ENCODE measurements at regions not wholly inside any gene's neighbourhood (a gene's known extent, or its start where the extent isn't known, plus 50 kb on each side); places are given as distances from the start of the nearest gene placed in this dataset.

- peak; percentile 69 for TF ChIP-seq FOSL2 (CRISPR knock-in tag; IDR thresholded peaks at IDR 0.05)
- no peak for TF ChIP-seq DPF2 (CRISPR knock-in tag; IDR thresholded peaks at IDR 0.05; ENCODE audit: borderline replicate concordance, low read depth)
- TF ChIP-seq, protein P1, sequence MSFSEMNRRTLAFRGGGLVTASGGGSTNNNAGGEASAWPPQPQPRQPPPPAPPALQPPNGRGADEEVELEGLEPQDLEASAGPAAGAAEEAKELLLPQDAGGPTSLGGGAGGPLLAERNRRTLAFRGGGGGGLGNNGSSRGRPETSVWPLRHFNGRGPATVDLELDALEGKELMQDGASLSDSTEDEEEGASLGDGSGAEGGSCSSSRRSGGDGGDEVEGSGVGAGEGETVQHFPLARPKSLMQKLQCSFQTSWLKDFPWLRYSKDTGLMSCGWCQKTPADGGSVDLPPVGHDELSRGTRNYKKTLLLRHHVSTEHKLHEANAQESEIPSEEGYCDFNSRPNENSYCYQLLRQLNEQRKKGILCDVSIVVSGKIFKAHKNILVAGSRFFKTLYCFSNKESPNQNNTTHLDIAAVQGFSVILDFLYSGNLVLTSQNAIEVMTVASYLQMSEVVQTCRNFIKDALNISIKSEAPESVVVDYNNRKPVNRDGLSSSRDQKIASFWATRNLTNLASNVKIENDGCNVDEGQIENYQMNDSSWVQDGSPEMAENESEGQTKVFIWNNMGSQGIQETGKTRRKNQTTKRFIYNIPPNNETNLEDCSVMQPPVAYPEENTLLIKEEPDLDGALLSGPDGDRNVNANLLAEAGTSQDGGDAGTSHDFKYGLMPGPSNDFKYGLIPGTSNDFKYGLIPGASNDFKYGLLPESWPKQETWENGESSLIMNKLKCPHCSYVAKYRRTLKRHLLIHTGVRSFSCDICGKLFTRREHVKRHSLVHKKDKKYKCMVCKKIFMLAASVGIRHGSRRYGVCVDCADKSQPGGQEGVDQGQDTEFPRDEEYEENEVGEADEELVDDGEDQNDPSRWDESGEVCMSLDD (CRISPR knock-in tag; IDR thresholded peaks at IDR 0.05; ENCODE audit: borderline replicate concordance), result no peak
- TF ChIP-seq, protein P2, sequence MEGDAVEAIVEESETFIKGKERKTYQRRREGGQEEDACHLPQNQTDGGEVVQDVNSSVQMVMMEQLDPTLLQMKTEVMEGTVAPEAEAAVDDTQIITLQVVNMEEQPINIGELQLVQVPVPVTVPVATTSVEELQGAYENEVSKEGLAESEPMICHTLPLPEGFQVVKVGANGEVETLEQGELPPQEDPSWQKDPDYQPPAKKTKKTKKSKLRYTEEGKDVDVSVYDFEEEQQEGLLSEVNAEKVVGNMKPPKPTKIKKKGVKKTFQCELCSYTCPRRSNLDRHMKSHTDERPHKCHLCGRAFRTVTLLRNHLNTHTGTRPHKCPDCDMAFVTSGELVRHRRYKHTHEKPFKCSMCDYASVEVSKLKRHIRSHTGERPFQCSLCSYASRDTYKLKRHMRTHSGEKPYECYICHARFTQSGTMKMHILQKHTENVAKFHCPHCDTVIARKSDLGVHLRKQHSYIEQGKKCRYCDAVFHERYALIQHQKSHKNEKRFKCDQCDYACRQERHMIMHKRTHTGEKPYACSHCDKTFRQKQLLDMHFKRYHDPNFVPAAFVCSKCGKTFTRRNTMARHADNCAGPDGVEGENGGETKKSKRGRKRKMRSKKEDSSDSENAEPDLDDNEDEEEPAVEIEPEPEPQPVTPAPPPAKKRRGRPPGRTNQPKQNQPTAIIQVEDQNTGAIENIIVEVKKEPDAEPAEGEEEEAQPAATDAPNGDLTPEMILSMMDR (CRISPR knock-in tag; IDR thresholded peaks at IDR 0.05), result peak; percentile 39
- no peak for TF ChIP-seq FOXA1 (IDR thresholded peaks at IDR 0.05)
- no peak for TF ChIP-seq FOXA1 (CRISPR knock-in tag; IDR thresholded peaks at IDR 0.05)
- TF ChIP-seq NFYB (CRISPR knock-in tag; IDR thresholded peaks at IDR 0.05), result no peak
- peak; percentile 44; the same call in 1 of the 2 replicates for TF ChIP-seq ETV5 (CRISPR knock-in tag; IDR thresholded peaks at IDR 0.05; ENCODE audit: borderline replicate concordance)
- TF ChIP-seq ZNF850 (CRISPR knock-in tag; conservative IDR thresholded peaks at IDR 0.05), result no peak
- no peak for TF ChIP-seq ZNF772 (CRISPR knock-in tag; IDR thresholded peaks at IDR 0.05)
- peak; percentile 23; the same call in 1 of the 2 replicates for TF ChIP-seq ZNF687 (CRISPR knock-in tag; IDR thresholded peaks at IDR 0.05)
- TF ChIP-seq HHEX (CRISPR knock-in tag; IDR thresholded peaks at IDR 0.05), result no peak
- no peak for TF ChIP-seq NCOA1 (CRISPR knock-in tag; IDR thresholded peaks at IDR 0.05)
- TF ChIP-seq KMT2A (CRISPR knock-in tag; IDR thresholded peaks at IDR 0.05), result no peak
- no peak for TF ChIP-seq CBX5 (CRISPR knock-in tag; IDR thresholded peaks at IDR 0.05; ENCODE audit: borderline replicate concordance)
- TF ChIP-seq, protein P3, sequence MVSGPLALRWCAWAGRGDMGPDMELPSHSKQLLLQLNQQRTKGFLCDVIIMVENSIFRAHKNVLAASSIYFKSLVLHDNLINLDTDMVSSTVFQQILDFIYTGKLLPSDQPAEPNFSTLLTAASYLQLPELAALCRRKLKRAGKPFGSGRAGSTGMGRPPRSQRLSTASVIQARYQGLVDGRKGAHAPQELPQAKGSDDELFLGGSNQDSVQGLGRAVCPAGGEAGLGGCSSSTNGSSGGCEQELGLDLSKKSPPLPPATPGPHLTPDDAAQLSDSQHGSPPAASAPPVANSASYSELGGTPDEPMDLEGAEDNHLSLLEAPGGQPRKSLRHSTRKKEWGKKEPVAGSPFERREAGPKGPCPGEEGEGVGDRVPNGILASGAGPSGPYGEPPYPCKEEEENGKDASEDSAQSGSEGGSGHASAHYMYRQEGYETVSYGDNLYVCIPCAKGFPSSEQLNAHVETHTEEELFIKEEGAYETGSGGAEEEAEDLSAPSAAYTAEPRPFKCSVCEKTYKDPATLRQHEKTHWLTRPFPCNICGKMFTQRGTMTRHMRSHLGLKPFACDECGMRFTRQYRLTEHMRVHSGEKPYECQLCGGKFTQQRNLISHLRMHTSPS (CRISPR knock-in tag; IDR thresholded peaks at IDR 0.05; ENCODE audit: low read depth), result peak; percentile 50; the same call in 1 of the 2 replicates
- no peak for TF ChIP-seq TOPORS (CRISPR knock-in tag; IDR thresholded peaks at IDR 0.05)
- no peak for TF ChIP-seq SCMH1 (CRISPR knock-in tag; IDR thresholded peaks at IDR 0.05; ENCODE audit: borderline replicate concordance)
Measured at GRCh38 chr21:41659791-41660560, 106.9 kb downstream of the RIPK4 start (continued).

All from HepG2 (cell line).